Trophoblast cell (in vitro differentiated cells and primary cell): ENCODE measurements at regions not wholly inside any gene's neighbourhood (a gene's known extent, or its start where the extent isn't known, plus 50 kb on each side); places are given as distances from the start of the nearest gene placed in this dataset.
"Not testable (repeated sequence)": the region's sequence is repeated elsewhere in the genome, so short reads cannot be mapped to it uniquely, and the experiment has no call there.

Source experiments
- DNase-seq, 2 donors: peaks; one replicate each; pipeline ENCODE4 v3.0.0-alpha.2; 2016
- H2AFZ ChIP-seq: 2 replicates; pipeline ENCODE4 v1.6.1; 2013; ENCODE audit warnings: low read length, moderate library complexity, mild to moderate bottlenecking; ENCODE audit not compliant: insufficient read depth, poor library complexity
- H2AK5ac ChIP-seq: 2 replicates; pipeline ENCODE4 v1.6.1; 2013; ENCODE audit warnings: mild to moderate bottlenecking, low read length
- H2BK120ac ChIP-seq: 2 replicates; pipeline ENCODE4 v1.6.1; 2013; ENCODE audit warnings: low read length, mild to moderate bottlenecking, moderate library complexity; ENCODE audit not compliant: insufficient read depth, poor library complexity
- H2BK12ac ChIP-seq: 2 replicates; pipeline ENCODE4 v1.6.1; 2013; ENCODE audit warnings: mild to moderate bottlenecking, low read length, moderate library complexity
- H2BK5ac ChIP-seq: 2 replicates; pipeline ENCODE4 v1.6.1; 2013; ENCODE audit warnings: low read length, low read depth, moderate library complexity, mild to moderate bottlenecking; ENCODE audit not compliant: poor library complexity
- H3K14ac ChIP-seq: 2 replicates; pipeline ENCODE4 v1.6.1; 2013; ENCODE audit warnings: mild to moderate bottlenecking, low read length
- H3K18ac ChIP-seq: 2 replicates; pipeline ENCODE4 v1.6.1; 2013; ENCODE audit warnings: mild to moderate bottlenecking, low read length
- H3K23ac ChIP-seq: 2 replicates; pipeline ENCODE4 v1.6.1; 2013; ENCODE audit warnings: low read length
- H3K27ac ChIP-seq: 2 replicates; pipeline ENCODE4 v1.5.1; 2013; ENCODE audit warnings: low read depth, mild to moderate bottlenecking, inconsistent platforms, low read length, moderate library complexity
- H3K27me3 ChIP-seq: 2 replicates; pipeline ENCODE4 v1.6.1; 2013; ENCODE audit warnings: inconsistent platforms, mild to moderate bottlenecking, low read length, moderate library complexity; ENCODE audit not compliant: insufficient read depth
- H3K36me3 ChIP-seq, 2 experiments: 1 replicate in 1 of 2; 2 replicates in 1 of 2; pipeline ENCODE4 v1.6.1; 2013; ENCODE audit warnings: low read length in 2 of 2, mild to moderate bottlenecking in 2 of 2, moderate library complexity in 1 of 2; ENCODE audit not compliant: insufficient read depth in 2 of 2, control insufficient read depth in 1 of 2
- H3K4ac ChIP-seq: 2 replicates; pipeline ENCODE4 v1.6.1; 2013; ENCODE audit warnings: low read depth, mild to moderate bottlenecking, low read length, moderate library complexity
- H3K4me1 ChIP-seq, 2 experiments: 1 replicate in 1 of 2; 2 replicates in 1 of 2; pipeline ENCODE4 v1.6.1; 2013; ENCODE audit warnings: low read length in 2 of 2, mild to moderate bottlenecking in 2 of 2, moderate library complexity in 1 of 2; ENCODE audit not compliant: insufficient read depth in 2 of 2, control insufficient read depth in 1 of 2
- H3K4me2 ChIP-seq: 2 replicates; pipeline ENCODE4 v1.6.1; 2013; ENCODE audit warnings: inconsistent platforms, mild to moderate bottlenecking, low read length, moderate library complexity
- H3K4me3 ChIP-seq: 2 replicates; pipeline ENCODE4 v1.5.1; 2013; ENCODE audit warnings: mild to moderate bottlenecking, low read depth, low read length, inconsistent platforms
- H3K79me1 ChIP-seq: one replicate; pipeline ENCODE4 v1.6.1; 2013; ENCODE audit warnings: low read length
- H3K79me2 ChIP-seq: 2 replicates; pipeline ENCODE4 v1.6.1; 2013; ENCODE audit warnings: low read length, mild to moderate bottlenecking; ENCODE audit not compliant: control insufficient read depth, insufficient read depth, poor library complexity
- H3K9ac ChIP-seq: 2 replicates; pipeline ENCODE4 v1.6.1; 2013; ENCODE audit warnings: mild to moderate bottlenecking, low read length
- H3K9me3 ChIP-seq: 2 replicates; pipeline ENCODE4 v1.6.1; 2013; ENCODE audit warnings: low read depth, mild to moderate bottlenecking, control low read depth, inconsistent platforms, low read length; ENCODE audit not compliant: insufficient read depth
- H4K12ac ChIP-seq: 2 replicates; pipeline ENCODE4 v1.6.1; 2013; ENCODE audit warnings: low read depth, mild to moderate bottlenecking, low read length, moderate library complexity
- H4K8ac ChIP-seq: 2 replicates; pipeline ENCODE4 v1.6.1; 2013; ENCODE audit warnings: low read depth, mild to moderate bottlenecking, low read length, moderate library complexity
- H4K91ac ChIP-seq: one replicate; pipeline ENCODE4 v1.6.1; 2013; ENCODE audit warnings: low read depth, mild to moderate bottlenecking, low read length, moderate library complexity
- WGBS: extraction: QIAGEN DNeasy Blood & Tissue Kit; methylation state at CpG from one replicate; pipeline ENCODE4 v1.1.7; 2013; ENCODE audit warnings: missing lambda C conversion rate; ENCODE audit not compliant: insufficient read length, insufficient coverage; ENCODE audit errors: extremely low coverage; 5-methylcytosine and 5-hydroxymethylcytosine counted together

DNA sequence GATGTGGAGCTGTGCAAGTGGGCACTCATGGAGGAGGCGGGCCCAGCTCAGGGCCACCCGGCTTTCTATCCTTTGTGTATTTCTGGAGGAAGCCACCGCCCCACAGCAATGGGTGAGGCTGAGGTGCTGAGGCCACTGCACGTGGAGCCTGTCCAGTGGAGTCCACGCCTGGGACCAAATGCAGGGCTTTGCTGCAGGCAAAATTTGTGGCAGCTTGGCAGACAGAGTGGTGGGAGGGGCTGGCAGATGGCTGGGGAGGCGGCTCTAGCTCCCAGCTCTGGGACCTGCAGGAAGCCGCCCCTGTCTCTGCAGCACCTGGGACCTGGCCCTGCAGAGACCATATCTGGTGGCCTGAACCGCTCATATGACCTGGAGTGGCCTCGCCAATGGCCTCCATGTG is 307.3 kb downstream of the CCDC74A start:
- not testable (repeated sequence) for H3K9me3 ChIP-seq, H2BK5ac ChIP-seq, H2AK5ac ChIP-seq, H3K27me3 ChIP-seq, H3K14ac ChIP-seq, H3K4me2 ChIP-seq, H3K79me2 ChIP-seq, H2BK120ac ChIP-seq, H2BK12ac ChIP-seq, H3K27ac ChIP-seq, DNase-seq, H4K8ac ChIP-seq, H3K36me3 ChIP-seq, H2AFZ ChIP-seq, H3K4me1 ChIP-seq, H3K9ac ChIP-seq, H3K4ac ChIP-seq, H3K23ac ChIP-seq, H3K18ac ChIP-seq, H4K12ac ChIP-seq, H3K79me1 ChIP-seq, H4K91ac ChIP-seq
- peak overlapping the region; percentile 1 for H3K4me3 ChIP-seq
- WGBS: no CpG with 5 or more reads among the region's 9 CpGs

DNA sequence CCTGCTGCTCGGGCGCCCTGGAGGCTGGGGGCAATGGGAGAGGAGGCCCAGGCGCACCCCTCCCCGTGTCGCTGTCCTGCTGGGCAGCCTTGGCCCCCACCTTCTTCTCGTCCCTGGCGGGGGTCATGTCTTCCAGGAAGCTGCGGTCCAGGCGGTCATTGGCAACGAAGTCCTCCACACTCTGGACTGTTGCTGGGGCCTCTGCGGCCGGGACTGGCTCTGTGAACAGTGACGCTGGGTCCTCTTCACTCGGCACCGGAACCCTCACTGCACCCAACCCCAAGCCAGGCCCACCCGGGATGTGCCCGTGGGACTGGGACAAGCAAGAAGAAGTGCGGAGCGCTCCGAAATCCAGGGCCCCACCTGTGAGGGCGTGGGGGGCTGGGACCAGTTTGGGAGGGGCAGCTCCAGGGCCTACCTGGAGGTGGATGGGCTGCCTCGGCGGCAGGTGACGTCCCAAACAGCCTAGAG is 308.0 kb downstream of the CCDC74A start:
- DNase-seq: no peak
- no peak overlapping the region for H3K4me2 ChIP-seq
- H2AFZ ChIP-seq: no peak overlapping the region
- no peak overlapping the region for H2AK5ac ChIP-seq
- no peaks in the 10 kb centered on the region for H3K79me1 ChIP-seq
- no peak overlapping the region for H3K14ac ChIP-seq
- H3K23ac ChIP-seq: no peak overlapping the region
- H4K12ac ChIP-seq: no peak overlapping the region
- no peaks in the 10 kb centered on the region for H3K4me1 ChIP-seq
- WGBS: no CpG with 5 or more reads among the region's 24 CpGs
- H3K27me3 ChIP-seq: no peaks in the 10 kb centered on the region
- no peak overlapping the region for H4K91ac ChIP-seq
- H3K9ac ChIP-seq: no peak overlapping the region
- H2BK5ac ChIP-seq: no peak overlapping the region
- no peak overlapping the region for H3K4ac ChIP-seq
- H3K27ac ChIP-seq: no peak overlapping the region
- H3K9me3 ChIP-seq: no peaks in the 10 kb centered on the region
- H2BK12ac ChIP-seq: no peak overlapping the region
- H2BK120ac ChIP-seq: no peak overlapping the region
- H4K8ac ChIP-seq: no peak overlapping the region
- H3K4me3 ChIP-seq: no peak overlapping the region
- H3K36me3 ChIP-seq: no peaks in the 10 kb centered on the region
- no peaks in the 10 kb centered on the region for H3K79me2 ChIP-seq
- no peak overlapping the region for H3K18ac ChIP-seq

DNA sequence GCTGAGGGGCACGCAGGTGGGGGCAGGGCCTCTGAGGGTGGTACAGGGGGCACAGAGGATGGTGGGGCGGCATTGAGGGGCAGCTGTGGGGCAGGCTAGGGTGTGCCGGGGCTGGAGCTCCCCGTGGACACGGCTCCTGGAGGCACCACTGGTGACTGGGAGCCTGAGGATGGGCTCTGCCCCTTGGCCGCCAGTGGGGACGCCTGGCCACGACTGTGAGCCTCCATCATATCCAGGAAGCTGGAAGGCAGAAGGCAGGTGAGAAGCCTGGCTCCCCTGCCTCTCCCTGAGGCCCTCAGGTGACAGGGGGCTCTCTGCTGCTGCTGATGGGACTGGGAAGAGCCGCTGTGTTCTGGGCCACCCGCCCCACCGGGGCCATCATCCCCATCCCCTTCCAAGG is 308.4 kb downstream of the CCDC74A start:
- H3K4me1 ChIP-seq, H2AK5ac ChIP-seq, H4K91ac ChIP-seq, H4K8ac ChIP-seq, H3K9me3 ChIP-seq, H3K9ac ChIP-seq, H3K79me1 ChIP-seq, H2BK5ac ChIP-seq, H3K18ac ChIP-seq, H3K14ac ChIP-seq, H2BK120ac ChIP-seq, H3K36me3 ChIP-seq, H2BK12ac ChIP-seq, H3K4me2 ChIP-seq, H3K27ac ChIP-seq, H3K27me3 ChIP-seq, H3K79me2 ChIP-seq, H3K4me3 ChIP-seq, H4K12ac ChIP-seq, H3K23ac ChIP-seq, H2AFZ ChIP-seq, DNase-seq, H3K4ac ChIP-seq: not testable (repeated sequence)
- WGBS: no CpG with 5 or more reads among the region's 11 CpGs

DNA sequence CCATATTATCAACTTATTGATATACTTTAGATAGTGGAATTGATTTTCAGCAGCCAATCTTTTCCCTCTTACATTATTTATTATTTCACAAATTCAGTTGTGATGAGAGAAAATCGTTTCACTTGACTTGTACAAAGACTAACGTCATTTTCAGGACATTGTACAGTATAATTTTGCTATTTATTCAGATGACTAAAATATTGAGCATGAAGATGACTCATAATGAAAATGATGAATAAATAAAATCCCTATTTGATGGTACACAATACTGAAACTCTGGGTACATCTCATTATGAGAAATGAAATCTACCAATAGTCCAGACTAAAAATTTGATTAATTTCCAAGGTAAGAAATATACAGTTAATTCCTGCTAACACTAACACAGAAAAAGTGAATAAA is 316.4 kb downstream of the CCDC74A start:
- not testable (repeated sequence) for H3K4me3 ChIP-seq, H3K27ac ChIP-seq, H3K4me1 ChIP-seq, H2BK5ac ChIP-seq, H3K23ac ChIP-seq, H3K36me3 ChIP-seq, H2AK5ac ChIP-seq, H3K27me3 ChIP-seq, H3K4me2 ChIP-seq, H3K4ac ChIP-seq, H3K79me2 ChIP-seq, H3K14ac ChIP-seq, H3K18ac ChIP-seq, H4K8ac ChIP-seq, H2AFZ ChIP-seq, H2BK120ac ChIP-seq, H3K9me3 ChIP-seq, H4K12ac ChIP-seq, H2BK12ac ChIP-seq, H4K91ac ChIP-seq, H3K9ac ChIP-seq, H3K79me1 ChIP-seq, DNase-seq
- no CpG with 5 or more reads among the region's 2 CpGs for WGBS
